ENCODE measurements at regions not wholly inside any gene's neighbourhood (a gene's known extent, or its start where the extent isn't known, plus 50 kb on each side); places are given as distances from the start of the nearest gene placed in this dataset.
"Not testable (repeated sequence)": the region's sequence is repeated elsewhere in the genome, so short reads cannot be mapped to it uniquely, and the experiment has no call there.

GRCh38 chr2:193368615-193369014, 1173.9 kb upstream of the TMEFF2 start:
- Histone ChIP-seq H3K27ac (no peak overlapping the region), H3K4me3 (replicated peaks in 1 of 3) (no peak overlapping the region), H3K9me3 (no peaks in the 10 kb centered on the region), H3K4me1 (no peaks in the 10 kb centered on the region), H3K27me3 (no peaks in the 10 kb centered on the region), H3K36me3 (no peaks in the 10 kb centered on the region)
- intact Hi-C loops (cut with DNase I): no loop called here
- no peak for TF ChIP-seq CTCF (IDR thresholded peaks at IDR 0.05)
- TF ChIP-seq POLR2A (IDR thresholded peaks at IDR 0.05): no peak
- DNase-seq: no peak

GRCh38 chr2:193357508-193357907, 1162.8 kb upstream of the TMEFF2 start:
- Histone ChIP-seq H3K4me3 (replicated peaks in 1 of 3) (no peak overlapping the region), H3K27ac (no peak overlapping the region), H3K36me3 (no peaks in the 10 kb centered on the region), H3K9me3 (no peaks in the 10 kb centered on the region), H3K27me3 (no peaks in the 10 kb centered on the region), H3K4me1 (no peaks in the 10 kb centered on the region)
- TF ChIP-seq POLR2A (IDR thresholded peaks at IDR 0.05) (no peak), CTCF (IDR thresholded peaks at IDR 0.05) (no peak)
- intact Hi-C loops (cut with DNase I): no loop called here
- whole genome bisulfite sequencing, 2 donors: 89 to 97% methylated on average over 4 of the region's 4 CpGs
- DNase-seq: no peak

- H3K36me3 ChIP-seq; intact Hi-C loops (cut with DNase I); H3K27ac ChIP-seq; H3K27me3 ChIP-seq; DNase-seq; H3K4me3 ChIP-seq (replicated peaks in 1 of 3); H3K9me3 ChIP-seq; H3K4me1 ChIP-seq: not testable (repeated sequence)
- WGBS, 2 donors: 87 to 92% methylated on average over 13 of the region's 13 CpGs
These were observed 1158.0 kb upstream of the TMEFF2 start for GRCh38 chr2:193352665-193353242.

- 77 to 90% methylated on average over 2 of the region's 2 CpGs for WGBS, 2 donors
- H3K9me3 ChIP-seq: no peaks in the 10 kb centered on the region
- no peaks in the 10 kb centered on the region for H3K4me1 ChIP-seq
- no peaks in the 10 kb centered on the region for H3K36me3 ChIP-seq
- no peak for DNase-seq
- no peak for TF ChIP-seq CTCF (IDR thresholded peaks at IDR 0.05)
- no peak for TF ChIP-seq POLR2A (IDR thresholded peaks at IDR 0.05)
- intact Hi-C loops (cut with DNase I): no loop called here
- no peak overlapping the region for H3K27ac ChIP-seq
- H3K27me3 ChIP-seq: no peaks in the 10 kb centered on the region
- H3K4me3 ChIP-seq (replicated peaks in 1 of 3): no peak overlapping the region
These were observed 1155.8 kb upstream of the TMEFF2 start for GRCh38 chr2:193350509-193350908.

GRCh38 chr2:193349642-193350041, 1154.9 kb upstream of the TMEFF2 start:
- 85 to 90% methylated on average over 1 of the region's 1 CpG for WGBS, 2 donors
- H3K36me3 ChIP-seq: no peaks in the 10 kb centered on the region
- no peaks in the 10 kb centered on the region for H3K4me1 ChIP-seq
- no peaks in the 10 kb centered on the region for H3K27me3 ChIP-seq
- no peak overlapping the region for H3K27ac ChIP-seq
- TF ChIP-seq POLR2A (IDR thresholded peaks at IDR 0.05) (no peak), CTCF (IDR thresholded peaks at IDR 0.05) (no peak)
- intact Hi-C loops (cut with DNase I): no loop called here
- no peak for DNase-seq
- no peak overlapping the region for H3K4me3 ChIP-seq (replicated peaks in 1 of 3)
- no peaks in the 10 kb centered on the region for H3K9me3 ChIP-seq

GRCh38 chr2:193348055-193348454, 1153.3 kb upstream of the TMEFF2 start:
- Histone ChIP-seq H3K4me3 (replicated peaks in 1 of 3) (no peak overlapping the region), H3K36me3 (no peaks in the 10 kb centered on the region), H3K27ac (no peak overlapping the region), H3K9me3 (no peaks in the 10 kb centered on the region), H3K4me1 (no peaks in the 10 kb centered on the region), H3K27me3 (no peaks in the 10 kb centered on the region)
- 88 to 98% methylated on average over 2 of the region's 2 CpGs for WGBS, 2 donors
- intact Hi-C loops (cut with DNase I): no loop called here
- TF ChIP-seq CTCF (IDR thresholded peaks at IDR 0.05) (no peak), POLR2A (IDR thresholded peaks at IDR 0.05) (no peak)
- DNase-seq: no peak
